GM19351 (cell line): ENCODE measurements at regions not wholly inside any gene's neighbourhood (a gene's known extent, or its start where the extent isn't known, plus 50 kb on each side); places are given as distances from the start of the nearest gene placed in this dataset.
A peak's percentile ranks its signal among the peaks of the same experiment; 100 is the strongest.

Source experiments
- ATAC-seq: cut with Tn5 transposase; IDR thresholded peaks from one replicate; pipeline ENCODE4 v1.9.1; 2021; ENCODE audit warnings: mild to moderate bottlenecking, moderate library complexity; ENCODE audit not compliant: unreplicated experiment

DNA sequence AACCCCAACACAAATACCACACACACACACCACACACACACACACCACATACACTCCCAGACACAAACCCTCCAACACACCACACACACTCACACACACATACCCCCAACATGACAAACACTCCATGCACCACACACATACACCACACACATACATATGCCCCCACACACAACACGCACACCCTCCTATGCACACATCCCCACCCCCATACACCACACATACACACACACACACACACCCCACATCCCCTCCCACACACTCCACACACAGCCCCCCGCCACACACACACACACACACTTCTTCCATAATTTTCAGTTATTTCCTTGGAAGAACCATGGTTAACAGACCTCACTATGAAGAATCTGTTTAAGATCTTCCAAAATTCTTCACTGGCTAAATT, 173.5 kb upstream of the KCNIP4 start:
- ATAC-seq = no peak

DNA sequence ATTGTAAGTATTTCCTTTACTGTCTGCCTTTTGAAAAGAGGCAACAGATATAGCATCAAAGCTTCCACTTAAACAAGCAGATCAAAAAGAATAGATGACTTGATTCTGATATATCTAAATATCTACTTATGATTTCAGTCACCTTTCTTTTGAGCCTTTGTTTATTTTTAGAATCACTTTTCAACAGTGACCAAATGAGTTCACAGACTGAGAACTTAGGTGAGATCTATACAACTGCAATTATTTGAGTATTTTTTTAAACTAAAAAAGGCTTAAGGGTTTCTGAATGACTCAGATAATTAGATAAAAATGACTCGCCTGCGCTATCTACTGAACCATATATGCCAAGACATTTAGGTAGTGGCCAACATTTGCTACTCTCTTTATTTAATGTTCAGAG, 166.7 kb upstream of the KCNIP4 start:
- ATAC-seq = no peak

DNA sequence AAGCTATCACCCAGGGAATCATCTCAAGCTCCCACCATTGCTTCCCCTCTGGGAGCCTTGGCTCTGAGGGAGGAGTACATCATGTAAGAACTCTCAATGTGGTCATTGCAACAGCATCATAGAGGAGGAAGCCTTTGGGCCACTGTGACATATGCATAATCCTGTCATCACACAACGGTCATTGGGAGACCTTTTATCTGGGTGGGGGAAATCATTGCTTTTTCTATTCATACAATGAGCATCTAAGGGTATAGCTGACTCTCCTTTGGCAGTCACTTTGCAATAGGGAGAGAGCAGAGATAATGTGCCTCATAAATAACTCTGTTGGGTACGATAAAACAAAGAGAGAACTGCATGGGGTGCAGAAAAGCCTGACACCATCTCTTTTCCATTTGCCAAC, 155.2 kb upstream of the KCNIP4 start:
- ATAC-seq = no peak

DNA sequence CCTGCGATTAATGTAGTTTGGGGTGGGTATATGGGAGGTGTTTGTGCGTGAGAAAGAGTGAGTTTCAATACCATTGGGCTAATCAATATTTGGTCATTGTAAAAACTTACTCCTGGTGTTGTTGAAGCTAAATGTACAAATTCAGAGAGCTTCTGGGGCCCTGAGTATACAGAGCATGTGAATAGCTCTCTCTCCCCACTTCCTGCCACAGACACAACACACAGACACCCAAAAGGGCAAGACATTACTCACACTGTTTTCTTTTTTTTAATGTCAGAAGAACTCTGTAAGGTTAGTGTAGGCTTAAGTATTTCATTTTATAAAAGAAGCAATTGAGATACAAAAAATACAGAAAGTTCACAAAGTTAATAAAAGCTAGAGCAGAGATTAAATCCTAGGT, 151.3 kb upstream of the KCNIP4 start:
- no peak for ATAC-seq

DNA sequence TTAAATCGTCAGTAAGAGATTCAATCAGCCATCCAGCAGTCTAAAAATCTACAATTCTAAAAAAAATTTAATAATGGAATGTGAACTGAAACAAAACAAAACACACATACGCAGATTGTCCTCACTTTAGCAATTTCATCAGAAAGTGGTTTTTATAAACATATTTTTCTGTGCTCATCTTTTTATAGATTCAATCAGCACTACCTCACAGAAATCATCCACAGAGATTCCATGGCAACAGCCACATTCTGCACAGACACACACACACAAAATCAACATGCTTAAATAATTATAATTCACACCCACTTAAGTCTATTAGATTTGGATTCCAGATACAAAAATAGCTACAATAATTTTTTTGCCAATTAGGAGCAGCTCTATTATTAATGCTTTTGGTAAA, 149.0 kb upstream of the KCNIP4 start:
- ATAC-seq = no peak

DNA sequence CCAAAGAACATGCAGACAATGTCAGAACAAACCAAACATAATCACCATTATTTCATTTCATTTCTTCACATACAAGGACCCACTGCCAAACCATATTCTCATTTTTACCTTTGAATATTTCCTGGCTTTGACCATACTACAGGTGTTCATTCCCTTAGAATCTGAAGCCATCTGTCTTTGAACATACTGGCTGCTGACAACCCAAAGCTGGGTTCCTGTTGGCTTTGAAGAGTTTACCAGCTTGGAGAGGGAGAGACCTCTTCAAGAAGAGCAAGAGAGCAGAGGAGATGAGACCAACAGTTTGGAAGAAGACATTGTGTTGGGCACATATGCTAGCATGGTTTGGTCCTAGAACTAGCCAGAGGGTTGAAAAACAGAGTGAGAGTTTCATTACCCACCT, 145.6 kb upstream of the KCNIP4 start:
- ATAC-seq = no peak

DNA sequence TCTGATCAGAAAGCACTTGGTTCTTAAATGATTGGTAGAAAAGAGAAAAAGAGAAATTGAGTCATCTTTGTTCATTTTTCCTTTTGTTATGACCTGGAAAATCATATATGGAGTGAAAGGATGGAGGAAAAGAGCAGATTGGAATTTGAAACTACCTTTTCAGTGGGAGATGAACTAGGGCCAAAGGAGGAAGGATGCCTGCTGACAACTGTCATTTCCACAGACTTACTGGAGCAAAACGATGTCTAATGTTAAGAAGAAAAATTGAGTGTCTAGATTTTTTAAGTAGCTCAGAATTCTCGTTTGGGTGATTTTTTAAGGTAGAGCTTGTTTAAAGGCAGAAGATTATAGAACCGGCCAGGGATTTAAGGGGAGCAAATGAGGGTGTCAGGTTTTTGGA, 144.6 kb upstream of the KCNIP4 start:
- no peak for ATAC-seq

DNA sequence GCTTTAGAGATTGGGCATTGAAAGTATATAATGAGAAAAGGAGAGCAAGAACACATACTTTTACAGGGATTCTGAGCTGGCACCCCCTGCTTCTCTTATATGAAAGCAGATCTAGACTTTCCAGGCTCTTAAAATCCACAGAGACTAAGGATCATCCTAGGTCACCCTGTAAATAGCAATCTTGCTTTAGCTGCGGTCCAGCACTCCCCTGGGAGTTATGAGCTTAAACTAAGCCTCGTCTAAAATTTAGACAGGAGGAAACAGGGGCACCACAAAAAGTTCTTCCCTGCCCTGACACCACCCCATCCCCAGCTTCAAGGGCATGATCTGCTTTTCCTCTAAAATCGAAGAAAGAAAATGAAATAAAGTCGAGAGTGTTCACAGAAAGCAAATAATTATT, 143.3 kb upstream of the KCNIP4 start:
- ATAC-seq = no peak

DNA sequence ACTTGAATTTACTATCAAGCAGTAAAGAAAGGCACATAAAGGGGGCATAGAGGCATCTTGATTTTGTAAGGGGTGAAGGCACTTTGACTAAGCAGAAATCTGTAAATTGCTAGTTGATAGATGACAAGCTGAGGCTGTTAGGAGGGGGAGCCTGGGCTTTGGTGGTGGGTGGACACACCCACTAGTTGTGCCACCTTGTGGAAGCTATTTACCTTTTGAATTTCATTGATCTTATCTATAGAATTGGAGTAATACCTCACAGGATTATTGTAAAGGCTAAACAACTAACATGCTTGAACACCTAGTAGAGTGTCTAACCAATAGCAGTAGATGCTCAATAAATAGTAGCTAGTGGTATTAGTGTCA, 142.8 kb upstream of the KCNIP4 start:
- no peak for ATAC-seq

DNA sequence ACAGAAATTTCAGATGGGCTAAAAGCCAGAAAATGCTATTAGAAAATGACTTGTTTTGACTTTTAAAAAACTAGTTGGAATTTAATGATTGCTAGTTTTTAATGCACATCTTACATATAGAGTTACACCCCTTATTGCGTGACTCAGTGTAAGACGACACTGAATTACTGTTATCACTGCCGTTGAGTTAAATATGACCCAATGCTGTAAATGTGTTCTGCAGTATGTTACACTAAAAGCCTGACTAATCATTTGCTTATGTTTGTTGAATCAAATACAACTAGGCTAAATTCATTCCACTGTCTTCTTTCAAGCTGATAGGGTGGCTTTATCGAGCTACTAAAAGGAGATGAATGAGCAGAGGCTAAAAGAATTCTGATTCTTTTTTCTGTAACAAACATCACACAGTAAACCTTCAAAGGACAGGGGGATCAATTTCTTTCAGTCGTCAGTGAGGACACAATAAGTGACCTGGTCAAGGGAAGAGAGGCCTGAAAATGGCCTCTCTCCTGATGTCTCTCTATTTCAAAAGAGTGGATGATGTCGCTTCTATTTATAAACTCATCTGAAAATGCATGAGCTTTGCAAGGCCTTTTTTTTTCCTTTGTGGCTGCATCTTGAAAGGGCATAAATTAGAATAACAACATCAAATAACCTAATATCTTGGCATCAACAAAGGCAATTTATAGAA, 142.2 kb upstream of the KCNIP4 start:
- no peak for ATAC-seq

DNA sequence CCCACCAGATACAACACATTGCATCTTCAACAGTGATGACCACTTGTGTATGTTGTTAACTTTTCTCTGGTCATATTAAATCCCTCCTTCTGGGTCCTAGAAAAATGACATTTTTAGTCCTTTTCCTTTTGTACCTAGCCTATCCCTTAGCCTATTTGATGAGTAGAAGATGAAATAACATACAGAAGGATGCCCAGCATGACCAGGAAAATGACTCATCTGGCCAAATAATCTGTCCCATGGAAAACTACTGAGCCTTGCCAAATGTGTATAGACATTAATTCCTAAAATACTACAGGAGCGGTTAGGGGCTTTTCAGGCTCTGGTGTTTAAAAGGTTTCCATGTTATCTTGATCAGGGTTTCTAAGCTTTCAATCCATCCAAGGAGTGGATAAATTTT, 129.0 kb upstream of the KCNIP4 start:
- no peak for ATAC-seq

DNA sequence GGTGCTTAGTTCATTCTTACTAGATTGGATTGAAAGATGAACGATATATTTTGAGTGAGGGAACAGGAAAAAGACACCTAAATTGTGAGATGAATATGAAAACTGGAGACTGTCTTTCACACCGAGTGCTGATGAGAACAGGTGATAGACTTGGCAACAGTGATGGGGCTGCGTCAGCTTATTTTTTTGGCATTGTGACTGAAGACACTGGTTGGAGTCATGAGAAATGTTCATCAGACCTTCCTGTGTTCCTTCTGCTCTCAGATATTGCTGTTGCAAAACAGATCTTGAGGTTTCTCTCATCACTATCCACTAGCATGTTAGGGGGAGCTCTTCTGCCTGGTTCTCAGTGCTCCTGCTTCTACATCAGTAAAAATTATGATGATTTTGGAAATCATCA, 124.2 kb upstream of the KCNIP4 start:
- ATAC-seq = no peak

DNA sequence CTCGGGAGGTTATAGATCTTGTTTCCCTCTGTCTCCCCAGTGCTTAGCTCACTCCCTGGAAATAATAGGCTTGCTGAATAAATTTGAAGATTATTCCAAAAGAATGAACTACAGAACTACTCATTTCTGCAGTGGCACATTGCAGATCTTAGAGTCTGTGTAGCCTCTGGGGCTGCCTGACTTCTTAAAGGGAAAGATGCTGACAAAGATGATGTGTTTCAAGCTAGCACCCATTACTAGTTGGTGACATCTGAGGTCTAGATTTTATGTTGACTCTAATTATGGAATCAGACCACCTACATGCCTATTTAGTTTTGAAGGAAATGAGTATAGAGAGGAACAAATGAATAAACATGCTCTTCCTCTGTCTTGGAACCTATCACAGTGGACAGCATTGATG, 123.7 kb upstream of the KCNIP4 start:
- ATAC-seq = no peak

DNA sequence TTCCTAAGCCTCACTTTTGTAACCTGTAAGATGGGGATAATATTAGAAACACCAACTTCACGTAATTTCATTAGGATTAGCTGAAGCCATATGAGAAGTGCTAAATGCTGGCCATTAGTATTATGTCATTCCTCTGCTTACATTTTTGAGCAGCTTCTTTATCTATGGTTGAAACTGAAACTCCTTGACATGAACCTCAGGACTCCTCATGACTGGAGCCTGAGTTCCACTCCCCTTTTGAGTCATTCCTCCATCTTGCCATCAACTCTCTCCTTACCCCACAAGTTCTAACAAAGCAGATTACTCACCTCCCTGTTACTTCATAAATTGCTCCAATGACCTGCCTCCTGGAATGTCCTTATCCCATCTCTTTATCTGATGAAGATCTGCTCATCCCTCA, 123.2 kb upstream of the KCNIP4 start:
- ATAC-seq = peak; percentile 70

DNA sequence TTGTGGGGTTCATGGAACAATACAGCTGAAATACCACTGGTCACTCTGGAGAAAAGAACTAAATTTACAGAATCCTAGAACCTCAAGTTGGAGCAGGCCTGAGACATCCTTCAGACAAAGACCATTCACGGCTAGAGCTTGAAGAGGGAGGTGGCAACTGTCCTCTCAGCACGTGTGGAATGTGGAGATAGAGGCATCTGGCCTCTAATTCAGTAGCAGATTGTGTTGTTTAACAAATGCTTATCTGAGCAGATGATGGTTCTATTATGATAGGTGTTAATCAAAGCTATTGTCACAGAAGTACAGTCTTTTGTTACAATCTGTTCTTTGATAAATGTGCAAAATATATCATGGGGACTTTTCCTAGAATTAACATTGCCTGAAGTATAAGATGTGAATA, 121.7 kb upstream of the KCNIP4 start:
- no peak for ATAC-seq

DNA sequence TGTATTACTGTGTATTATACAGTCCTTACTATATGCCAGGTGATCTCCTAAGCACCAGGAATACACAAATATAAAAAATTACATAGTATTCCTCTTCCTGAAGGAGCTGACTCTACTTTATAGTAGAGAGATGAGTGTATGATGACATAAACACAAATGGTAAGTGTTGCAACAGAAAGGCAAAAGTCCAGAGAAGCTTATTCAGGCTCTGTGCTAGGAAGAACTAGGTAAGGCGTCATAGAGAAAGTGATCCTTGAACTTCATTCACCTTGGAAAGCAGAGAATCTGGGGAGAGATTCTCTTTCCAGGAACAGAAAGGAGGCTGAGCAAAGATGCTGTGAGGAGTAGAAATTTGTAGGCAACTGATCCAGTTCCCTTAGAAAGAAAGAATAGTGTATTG, 115.0 kb upstream of the KCNIP4 start:
- ATAC-seq = no peak

DNA sequence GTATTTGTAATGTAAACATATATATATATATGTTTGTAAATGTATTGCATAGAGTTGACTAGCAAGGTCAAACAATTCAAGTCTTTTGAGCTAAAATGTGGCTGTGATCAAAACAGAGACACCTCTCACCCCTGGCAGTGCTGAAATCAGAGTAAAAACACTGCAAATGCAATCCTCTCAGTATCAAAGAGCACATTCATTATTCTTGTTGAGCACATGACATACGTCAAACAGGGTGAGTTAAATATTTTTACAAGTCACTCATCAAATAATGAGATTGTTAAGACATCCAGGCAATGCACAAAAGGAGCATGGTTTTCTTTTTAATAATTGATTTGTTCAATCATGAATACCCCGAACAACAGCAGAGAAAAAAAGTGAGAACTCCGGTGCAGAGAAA, 114.1 kb upstream of the KCNIP4 start:
- ATAC-seq = no peak

DNA sequence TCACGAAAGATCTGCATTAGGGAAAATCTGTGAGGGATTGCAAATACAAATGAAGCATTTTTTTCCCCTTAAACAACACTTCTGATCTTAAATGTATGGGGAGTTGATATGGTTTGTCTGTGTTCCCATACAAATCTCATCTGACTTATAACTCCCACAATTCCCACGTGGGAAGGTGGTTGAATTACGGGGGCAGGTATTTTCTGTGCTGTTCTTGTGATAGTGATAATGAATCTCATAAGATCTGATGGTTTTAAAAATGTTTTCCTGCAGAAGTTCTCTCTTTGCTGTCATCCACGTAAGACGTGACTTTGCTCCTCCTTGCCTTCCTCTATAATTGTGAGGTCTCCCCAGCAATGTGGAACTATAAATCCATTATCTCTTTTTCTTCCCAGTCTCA, 107.4 kb upstream of the KCNIP4 start:
- no peak for ATAC-seq

DNA sequence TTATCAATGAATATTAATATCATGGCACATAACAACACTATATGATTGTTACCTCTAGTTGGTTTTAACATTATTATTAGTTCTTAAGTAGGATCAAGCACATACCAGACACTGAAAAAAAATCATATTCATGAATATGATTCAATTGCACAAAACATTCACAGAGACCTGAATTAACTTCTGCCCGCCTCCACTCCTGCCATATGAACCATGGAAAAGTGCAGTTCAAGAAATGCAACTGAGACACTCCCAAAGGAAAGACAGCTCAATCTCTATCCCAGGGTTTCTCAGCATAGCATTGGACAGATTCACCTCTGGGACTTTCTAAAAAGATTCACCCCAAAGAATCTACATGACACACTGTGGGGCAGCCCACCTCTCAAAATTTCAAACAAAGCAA, 103.5 kb upstream of the KCNIP4 start:
- no peak for ATAC-seq

DNA sequence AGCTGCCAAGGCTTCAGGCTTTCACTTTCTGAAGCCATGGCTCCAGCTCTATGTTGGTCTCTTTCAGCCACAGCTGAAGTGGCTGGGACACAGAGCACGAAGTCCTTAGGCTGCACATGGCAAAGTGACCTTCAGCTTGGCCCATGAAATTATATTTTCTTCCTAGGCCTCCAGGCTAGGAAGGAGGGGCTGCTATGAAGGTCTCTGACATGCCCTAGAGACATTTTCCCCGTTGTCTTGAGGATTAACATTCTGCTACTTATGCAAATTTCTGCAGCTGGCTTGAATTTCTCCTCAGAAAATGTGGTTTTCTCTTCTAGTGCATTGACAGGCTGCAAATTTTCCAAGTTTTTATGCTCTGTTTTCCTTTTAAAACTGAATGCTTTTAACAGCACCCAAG, 99.8 kb upstream of the KCNIP4 start:
- ATAC-seq = no peak

DNA sequence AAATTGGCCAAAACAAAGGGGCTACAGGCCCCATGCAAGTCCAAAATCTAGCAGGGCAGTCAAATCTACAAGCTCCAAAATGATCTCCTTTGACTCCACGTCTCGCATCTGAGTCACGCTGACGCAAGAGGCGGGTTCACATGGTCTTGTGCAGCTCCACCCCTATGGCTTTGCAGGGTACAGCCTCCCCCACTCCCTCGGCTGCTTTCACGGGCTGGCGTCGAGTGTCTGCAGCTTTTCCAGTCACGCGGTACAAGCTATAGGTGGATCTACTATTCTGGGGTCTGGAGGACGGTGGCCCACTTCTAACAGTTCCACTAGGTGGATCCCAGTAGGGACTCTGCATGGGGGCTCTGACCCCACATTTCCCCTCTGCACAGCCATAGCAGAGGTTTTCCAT, 99.2 kb upstream of the KCNIP4 start:
- ATAC-seq = no peak

DNA sequence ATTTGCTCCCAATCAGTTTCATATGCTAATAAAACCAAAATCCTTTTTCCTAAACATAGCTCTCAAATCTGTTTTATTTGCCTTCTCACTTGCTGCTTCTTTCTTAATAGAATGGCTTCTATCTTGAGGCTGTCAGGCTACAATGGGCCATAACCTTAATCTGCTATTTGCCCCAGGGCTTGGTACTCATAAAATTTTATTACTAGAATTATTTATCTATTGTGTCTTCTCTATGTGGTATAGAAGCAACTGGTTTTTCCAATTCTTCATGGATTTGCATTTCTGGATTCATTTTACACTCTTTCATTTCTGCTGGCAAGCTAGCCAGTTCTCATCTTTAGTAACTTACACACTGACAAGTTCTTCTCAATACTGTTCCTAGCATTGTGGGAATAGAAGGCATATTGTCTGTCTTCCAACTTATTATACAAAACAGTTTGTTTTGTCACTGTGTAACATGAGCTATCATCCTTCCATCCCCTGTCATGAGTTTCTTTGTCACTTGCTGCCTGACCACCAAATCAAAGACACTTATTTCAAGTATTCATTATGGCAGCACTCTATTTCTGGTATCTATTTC, 96.6 kb upstream of the KCNIP4 start:
- ATAC-seq = no peak

DNA sequence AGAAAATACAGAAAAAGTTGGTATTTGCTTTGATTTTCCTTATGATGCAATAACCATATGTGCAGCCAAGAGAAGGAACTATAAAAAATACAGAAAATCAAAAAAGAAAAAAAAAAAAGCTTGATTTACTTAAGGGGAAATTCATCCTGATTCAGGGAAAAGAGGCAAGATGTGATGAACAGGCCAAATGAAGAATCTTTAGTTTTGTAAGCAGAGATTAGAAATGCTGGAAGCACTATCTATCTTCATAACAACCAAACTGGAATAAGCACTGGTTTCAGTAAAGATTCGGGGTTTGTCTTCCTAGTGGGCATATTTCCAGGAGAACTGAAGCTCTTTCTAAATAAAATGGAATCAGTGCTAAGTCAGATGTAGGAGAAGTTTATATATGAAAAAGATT, 82.9 kb upstream of the KCNIP4 start:
- ATAC-seq = no peak
